ENCODE measurements at regions not wholly inside any gene's neighbourhood (a gene's known extent, or its start where the extent isn't known, plus 50 kb on each side); places are given as distances from the start of the nearest gene placed in this dataset.

- Mint-ChIP-seq H3K9me3 (peaks cover 3% of the 10 kb centered on the region), H3K27ac (no peak overlapping the region), H3K4me1 (no peaks in the 10 kb centered on the region), H3K27me3 (ENCODE audit: low read depth) (peaks cover 3% of the 10 kb centered on the region), H3K4me3 (no peak overlapping the region), H3K36me3 (ENCODE audit: low read depth) (no peaks in the 10 kb centered on the region)
- TF ChIP-seq CTCF (IDR thresholded peaks at IDR 0.05; ENCODE audit: unreplicated experiment in 3 of 3): no peak
These were observed 176.6 kb upstream of the ADAMTS5 start for GRCh38 chr21:27143476-27143875.

- TF ChIP-seq CTCF (IDR thresholded peaks at IDR 0.05; ENCODE audit: unreplicated experiment in 3 of 3): no peak
- no peak overlapping the region for H3K4me3 Mint-ChIP-seq
- H3K27me3 Mint-ChIP-seq (ENCODE audit: low read depth): peaks cover 3% of the 10 kb centered on the region
- H3K9me3 Mint-ChIP-seq: no peaks in the 10 kb centered on the region
- no peak overlapping the region for H3K27ac Mint-ChIP-seq
- H3K36me3 Mint-ChIP-seq (ENCODE audit: low read depth): no peaks in the 10 kb centered on the region
- H3K4me1 Mint-ChIP-seq: no peaks in the 10 kb centered on the region
These were observed 172.6 kb upstream of the ADAMTS5 start for GRCh38 chr21:27139526-27139925.

- Mint-ChIP-seq H3K4me3 (no peak overlapping the region), H3K27ac (no peak overlapping the region), H3K27me3 (ENCODE audit: low read depth) (no peaks in the 10 kb centered on the region), H3K36me3 (ENCODE audit: low read depth) (no peaks in the 10 kb centered on the region), H3K9me3 (no peaks in the 10 kb centered on the region), H3K4me1 (peaks cover 5% of the 10 kb centered on the region)
- no peak for TF ChIP-seq CTCF (IDR thresholded peaks at IDR 0.05; ENCODE audit: unreplicated experiment in 3 of 3)
These were observed 167.6 kb upstream of the ADAMTS5 start for GRCh38 chr21:27134516-27134915.

- peak overlapping the region; percentile 4 to 52 (median 11) for H3K27ac Mint-ChIP-seq
- no peaks in the 10 kb centered on the region for H3K9me3 Mint-ChIP-seq
- no peak for TF ChIP-seq CTCF (IDR thresholded peaks at IDR 0.05; ENCODE audit: unreplicated experiment in 3 of 3)
- H3K4me3 Mint-ChIP-seq: no peak overlapping the region
- H3K27me3 Mint-ChIP-seq (ENCODE audit: low read depth): no peaks in the 10 kb centered on the region
- no peaks in the 10 kb centered on the region for H3K36me3 Mint-ChIP-seq (ENCODE audit: low read depth)
- peaks cover 5% of the 10 kb centered on the region for H3K4me1 Mint-ChIP-seq
These were observed 165.4 kb upstream of the ADAMTS5 start for GRCh38 chr21:27132266-27132665.

GRCh38 chr21:27130154-27130553, 163.3 kb upstream of the ADAMTS5 start:
- TF ChIP-seq CTCF (IDR thresholded peaks at IDR 0.05; ENCODE audit: unreplicated experiment in 3 of 3): no peak
- no peaks in the 10 kb centered on the region for H3K27me3 Mint-ChIP-seq (ENCODE audit: low read depth)
- H3K9me3 Mint-ChIP-seq: no peaks in the 10 kb centered on the region
- no peak overlapping the region for H3K27ac Mint-ChIP-seq
- H3K4me3 Mint-ChIP-seq: no peak overlapping the region
- no peaks in the 10 kb centered on the region for H3K36me3 Mint-ChIP-seq (ENCODE audit: low read depth)
- H3K4me1 Mint-ChIP-seq: peaks cover 18% of the 10 kb centered on the region

GRCh38 chr21:27129694-27130093, 162.8 kb upstream of the ADAMTS5 start:
- H3K27me3 Mint-ChIP-seq (ENCODE audit: low read depth): no peaks in the 10 kb centered on the region
- no peaks in the 10 kb centered on the region for H3K36me3 Mint-ChIP-seq (ENCODE audit: low read depth)
- no peak for TF ChIP-seq CTCF (IDR thresholded peaks at IDR 0.05; ENCODE audit: unreplicated experiment in 3 of 3)
- no peaks in the 10 kb centered on the region for H3K9me3 Mint-ChIP-seq
- no peak overlapping the region for H3K4me3 Mint-ChIP-seq
- no peak overlapping the region for H3K27ac Mint-ChIP-seq
- H3K4me1 Mint-ChIP-seq: peaks cover 18% of the 10 kb centered on the region

All from nephron (organoid).